Lung (tissue), 11 donors: ENCODE measurements at regions not wholly inside any gene's neighbourhood (a gene's known extent, or its start where the extent isn't known, plus 50 kb on each side); places are given as distances from the start of the nearest gene placed in this dataset.

ENCODE experiments used
- ATAC-seq: fragments of 200-7000 bp; cut with Tn5 transposase; one replicate; pipeline ENCODE4 v1.9.1; 2020; ENCODE audit warnings: moderate number of reproducible peaks; ENCODE audit not compliant: insufficient read depth, low FRiP score
- DNase-seq, 3 donors: peaks; one replicate each; pipeline ENCODE4 v3.0.0-alpha.2; 2013 to 2017
- H3K27ac ChIP-seq, 2 donors: one replicate each; pipeline ENCODE4 v1.5.1; 2013; ENCODE audit warnings: mild to moderate bottlenecking in 2 of 2, moderate library complexity in 2 of 2, control low read depth in 1 of 2, inconsistent platforms in 1 of 2, low read depth in 1 of 2, low read length in 1 of 2
- H3K27me3 ChIP-seq, 3 donors: one replicate each; pipeline ENCODE4 v1.5.1; 2013; ENCODE audit warnings: low read length in 2 of 3; ENCODE audit not compliant: control insufficient read depth in 3 of 3, insufficient read depth in 3 of 3
- H3K36me3 ChIP-seq, 4 donors: one replicate each; pipeline ENCODE4 v1.5.1; 2013; ENCODE audit warnings: low read length in 4 of 4, mild to moderate bottlenecking in 1 of 4, moderate library complexity in 1 of 4; ENCODE audit not compliant: control insufficient read depth in 4 of 4, insufficient read depth in 4 of 4
- H3K4me1 ChIP-seq, 5 donors: one replicate each; pipeline ENCODE4 v1.5.1; 2013; ENCODE audit warnings: low read length in 5 of 5, mild to moderate bottlenecking in 2 of 5, moderate library complexity in 1 of 5; ENCODE audit not compliant: control insufficient read depth in 5 of 5, insufficient read depth in 5 of 5
- H3K4me3 ChIP-seq: one replicate; pipeline ENCODE4 v1.5.1; 2013; ENCODE audit warnings: mild to moderate bottlenecking, control low read depth, moderate library complexity
- H3K9ac ChIP-seq, 2 donors: one replicate each; pipeline ENCODE4 v1.5.1; 2013; ENCODE audit warnings: low read length in 2 of 2, control low read depth in 1 of 2; ENCODE audit not compliant: insufficient read depth in 1 of 2
- H3K9me3 ChIP-seq, 4 donors: one replicate each; pipeline ENCODE4 v1.5.1; 2013; ENCODE audit warnings: low read length in 3 of 4, mild to moderate bottlenecking in 1 of 4, moderate library complexity in 1 of 4; ENCODE audit not compliant: control insufficient read depth in 4 of 4, insufficient read depth in 3 of 4
- CTCF ChIP-seq: IDR thresholded peaks from 2 replicates; pipeline ENCODE4 v1.5.1; 2012; ENCODE audit warnings: mild to moderate bottlenecking; ENCODE audit errors: control extremely low read depth, extremely low read depth
- WGBS, 2 donors: extraction: QIAGEN DNeasy Blood & Tissue Kit; methylation state at CpG; one replicate each; pipeline ENCODE4 v1.1.7; 2013; 5-methylcytosine and 5-hydroxymethylcytosine counted together
- donor health status: control.
- donor health status: control.
- donor health status: Bipolar disorder and iron deficiency.
- donor health status: healthy.
- donor health status: DM: yes; HTN: yes; CAD: no.

- Histone ChIP-seq H3K27ac (no peak overlapping the region), H3K27me3 (no peaks in the 10 kb centered on the region), H3K9me3 (no peaks in the 10 kb centered on the region), H3K4me1 (peaks cover 0 to 4% (median 0%) of the 10 kb centered on the region in 5 donors), H3K36me3 (no peaks in the 10 kb centered on the region), H3K9ac (no peak overlapping the region), H3K4me3 (no peak overlapping the region)
- 81 to 88% methylated on average over 4 of the region's 4 CpGs for WGBS, 2 donors
- no peak for DNase-seq
- no peak for ATAC-seq
- TF ChIP-seq CTCF: no peak
These were observed 427.7 kb downstream of the SH3GL2 start for GRCh38 chr9:18006591-18006990.

GRCh38 chr9:18007621-18008020 is 428.8 kb downstream of the SH3GL2 start:
- TF ChIP-seq CTCF: no peak
- Histone ChIP-seq H3K4me1 (peaks cover 0 to 4% (median 0%) of the 10 kb centered on the region in 5 donors), H3K9ac (no peak overlapping the region), H3K9me3 (no peaks in the 10 kb centered on the region), H3K27me3 (no peaks in the 10 kb centered on the region), H3K4me3 (no peak overlapping the region), H3K27ac (no peak overlapping the region), H3K36me3 (no peaks in the 10 kb centered on the region)
- ATAC-seq (no peak), DNase-seq (no peak)

- no peak overlapping the region for H3K27ac ChIP-seq
- TF ChIP-seq CTCF: no peak
- H3K9ac ChIP-seq: no peak overlapping the region
- H3K9me3 ChIP-seq: no peaks in the 10 kb centered on the region
- no peak overlapping the region for H3K4me3 ChIP-seq
- WGBS, 2 donors: 67 to 75% methylated on average over 3 of the region's 3 CpGs
- ATAC-seq (no peak), DNase-seq (no peak)
- no peaks in the 10 kb centered on the region for H3K36me3 ChIP-seq
- H3K4me1 ChIP-seq: peaks cover 0 to 4% (median 0%) of the 10 kb centered on the region in 5 donors
- no peaks in the 10 kb centered on the region for H3K27me3 ChIP-seq
These were observed 431.0 kb downstream of the SH3GL2 start for GRCh38 chr9:18009902-18010301.

GRCh38 chr9:18010492-18010891 is 431.6 kb downstream of the SH3GL2 start:
- H3K9me3 ChIP-seq: no peaks in the 10 kb centered on the region
- H3K27ac ChIP-seq: no peak overlapping the region
- no peak for TF ChIP-seq CTCF
- H3K9ac ChIP-seq: no peak overlapping the region
- ATAC-seq (no peak), DNase-seq (no peak)
- 87 to 89% methylated on average over 5 of the region's 5 CpGs for WGBS, 2 donors
- H3K4me3 ChIP-seq: no peak overlapping the region
- H3K4me1 ChIP-seq: peaks cover 0 to 4% (median 0%) of the 10 kb centered on the region in 5 donors
- no peaks in the 10 kb centered on the region for H3K27me3 ChIP-seq
- no peaks in the 10 kb centered on the region for H3K36me3 ChIP-seq
